ENCODE measurements at regions not wholly inside any gene's neighbourhood (a gene's known extent, or its start where the extent isn't known, plus 50 kb on each side); places are given as distances from the start of the nearest gene placed in this dataset.
"Not testable (repeated sequence)": the region's sequence is repeated elsewhere in the genome, so short reads cannot be mapped to it uniquely, and the experiment has no call there.

GRCh38 chr11:82191695-82192094 lies 542.0 kb downstream of the FAM181B start:
- Histone ChIP-seq H3K27me3 (ENCODE audit: low read depth) (no peaks in the 10 kb centered on the region), H3K27ac (no peak overlapping the region), H3K36me3 (no peaks in the 10 kb centered on the region), H3K4me1 (no peaks in the 10 kb centered on the region), H3K4me3 (no peak overlapping the region), H3K9me3 (no peaks in the 10 kb centered on the region)
- ATAC-seq = no peak
- TF ChIP-seq, protein P1, sequence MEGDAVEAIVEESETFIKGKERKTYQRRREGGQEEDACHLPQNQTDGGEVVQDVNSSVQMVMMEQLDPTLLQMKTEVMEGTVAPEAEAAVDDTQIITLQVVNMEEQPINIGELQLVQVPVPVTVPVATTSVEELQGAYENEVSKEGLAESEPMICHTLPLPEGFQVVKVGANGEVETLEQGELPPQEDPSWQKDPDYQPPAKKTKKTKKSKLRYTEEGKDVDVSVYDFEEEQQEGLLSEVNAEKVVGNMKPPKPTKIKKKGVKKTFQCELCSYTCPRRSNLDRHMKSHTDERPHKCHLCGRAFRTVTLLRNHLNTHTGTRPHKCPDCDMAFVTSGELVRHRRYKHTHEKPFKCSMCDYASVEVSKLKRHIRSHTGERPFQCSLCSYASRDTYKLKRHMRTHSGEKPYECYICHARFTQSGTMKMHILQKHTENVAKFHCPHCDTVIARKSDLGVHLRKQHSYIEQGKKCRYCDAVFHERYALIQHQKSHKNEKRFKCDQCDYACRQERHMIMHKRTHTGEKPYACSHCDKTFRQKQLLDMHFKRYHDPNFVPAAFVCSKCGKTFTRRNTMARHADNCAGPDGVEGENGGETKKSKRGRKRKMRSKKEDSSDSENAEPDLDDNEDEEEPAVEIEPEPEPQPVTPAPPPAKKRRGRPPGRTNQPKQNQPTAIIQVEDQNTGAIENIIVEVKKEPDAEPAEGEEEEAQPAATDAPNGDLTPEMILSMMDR (IDR thresholded peaks at IDR 0.05) = no peak
- intact Hi-C loops (cut with DNase I) = no loop called here
- peak; percentile 31 for DNase-seq

DNA sequence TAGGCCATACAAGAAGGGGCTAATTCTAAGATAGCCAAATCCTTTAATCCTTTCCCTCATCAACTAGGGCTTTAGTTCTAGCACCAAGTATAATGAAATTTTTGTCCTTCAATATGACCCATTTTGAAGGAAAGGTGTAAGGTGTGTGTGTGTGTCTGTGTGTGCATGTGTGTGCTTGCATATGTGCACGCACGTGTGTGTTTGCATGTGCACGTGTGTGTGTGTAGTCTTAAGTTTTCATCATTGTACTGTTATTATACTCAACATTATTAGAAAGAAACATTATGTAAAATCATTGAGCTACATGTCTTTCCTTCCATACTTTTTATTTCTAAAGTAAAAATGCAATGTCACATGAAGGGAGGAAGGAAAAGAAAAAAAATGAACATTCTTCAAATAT lies 547.7 kb downstream of the FAM181B start:
- intact Hi-C loops (cut with DNase I) = no loop called here
- Histone ChIP-seq H3K27me3 (ENCODE audit: low read depth) (no peaks in the 10 kb centered on the region), H3K27ac (no peak overlapping the region), H3K36me3 (no peaks in the 10 kb centered on the region), H3K9me3 (no peaks in the 10 kb centered on the region), H3K4me1 (no peaks in the 10 kb centered on the region), H3K4me3 (no peak overlapping the region)
- ATAC-seq (no peak), DNase-seq (no peak)
- TF ChIP-seq, protein P1 (IDR thresholded peaks at IDR 0.05) = no peak

DNA sequence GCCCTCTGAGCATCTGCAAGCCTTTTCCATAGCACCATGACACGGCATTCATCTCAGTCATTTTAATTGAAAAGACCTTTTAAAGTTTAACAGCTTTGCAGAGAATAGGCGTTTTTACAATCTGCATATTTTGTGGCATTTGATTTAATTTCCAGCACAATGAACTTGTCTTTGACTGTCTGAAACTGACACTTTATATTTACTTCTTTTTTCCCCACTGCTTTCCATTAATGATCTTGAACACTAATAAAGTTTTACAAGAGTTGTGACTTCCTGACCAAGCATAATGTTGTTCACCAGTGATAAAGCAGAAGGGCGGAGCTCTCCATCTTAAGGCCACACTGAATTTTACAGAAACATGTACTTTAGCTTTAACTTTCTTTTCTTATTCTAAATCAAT lies 548.7 kb downstream of the FAM181B start:
- Histone ChIP-seq H3K27me3 (ENCODE audit: low read depth) (no peaks in the 10 kb centered on the region), H3K27ac (no peak overlapping the region), H3K9me3 (no peaks in the 10 kb centered on the region), H3K4me3 (no peak overlapping the region), H3K4me1 (no peaks in the 10 kb centered on the region), H3K36me3 (no peaks in the 10 kb centered on the region)
- TF ChIP-seq, protein P1 (IDR thresholded peaks at IDR 0.05) = no peak
- intact Hi-C loops (cut with DNase I) = no loop called here
- no peak for ATAC-seq
- no peak for DNase-seq

GRCh38 chr11:82183346-82183745 lies 550.3 kb downstream of the FAM181B start:
- DNase-seq (no peak), ATAC-seq (no peak)
- Histone ChIP-seq H3K4me3 (no peak overlapping the region), H3K9me3 (no peaks in the 10 kb centered on the region), H3K27me3 (ENCODE audit: low read depth) (no peaks in the 10 kb centered on the region), H3K27ac (no peak overlapping the region), H3K4me1 (no peaks in the 10 kb centered on the region), H3K36me3 (no peaks in the 10 kb centered on the region)
- intact Hi-C loops (cut with DNase I) = no loop called here
- TF ChIP-seq, protein P1 (IDR thresholded peaks at IDR 0.05) = no peak

GRCh38 chr11:82182697-82183096 lies 551.0 kb downstream of the FAM181B start:
- intact Hi-C loops (cut with DNase I); H3K27me3 ChIP-seq (ENCODE audit: low read depth); H3K4me3 ChIP-seq; DNase-seq; H3K36me3 ChIP-seq; H3K4me1 ChIP-seq; ATAC-seq; H3K9me3 ChIP-seq; H3K27ac ChIP-seq: not testable (repeated sequence)

- intact Hi-C loops (cut with DNase I); H3K9me3 ChIP-seq; H3K4me3 ChIP-seq; H3K36me3 ChIP-seq; H3K4me1 ChIP-seq; ATAC-seq; H3K27ac ChIP-seq; H3K27me3 ChIP-seq (ENCODE audit: low read depth): not testable (repeated sequence)
- DNase-seq = peak; percentile 15
Measured at GRCh38 chr11:82181796-82182195, 551.9 kb downstream of the FAM181B start.

DNA sequence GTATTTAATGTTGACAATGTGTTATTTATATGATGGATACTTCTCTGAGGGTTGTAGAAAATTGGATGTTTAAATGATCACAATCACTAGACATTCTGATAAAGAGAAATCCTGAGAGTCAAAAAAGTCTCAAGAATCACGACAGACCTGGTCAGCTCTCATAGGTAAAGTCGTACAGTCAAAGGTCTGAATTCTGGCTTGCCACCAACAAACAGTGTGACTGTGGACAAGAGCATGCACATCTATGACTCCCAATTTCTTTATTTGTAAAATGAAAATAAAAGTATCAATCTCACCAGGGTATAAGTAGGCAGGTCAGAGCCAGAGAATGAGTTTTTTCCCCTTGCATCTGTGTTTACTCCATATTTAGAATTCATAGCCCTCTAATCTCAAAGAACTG lies 556.7 kb downstream of the FAM181B start:
- no peaks in the 10 kb centered on the region for H3K9me3 ChIP-seq
- no peak for ATAC-seq
- no peak overlapping the region for H3K27ac ChIP-seq
- TF ChIP-seq, protein P1 (IDR thresholded peaks at IDR 0.05) = no peak
- no peak overlapping the region for H3K4me3 ChIP-seq
- no peaks in the 10 kb centered on the region for H3K36me3 ChIP-seq
- DNase-seq = no peak
- intact Hi-C loops (cut with DNase I) = no loop called here
- H3K27me3 ChIP-seq (ENCODE audit: low read depth) = no peaks in the 10 kb centered on the region
- no peaks in the 10 kb centered on the region for H3K4me1 ChIP-seq

Data from lower lobe of right lung (tissue), 2 donors.